GM23248 (cell line): ENCODE measurements at regions not wholly inside any gene's neighbourhood (a gene's known extent, or its start where the extent isn't known, plus 50 kb on each side); places are given as distances from the start of the nearest gene placed in this dataset.

Source experiments
- DNase-seq: peaks from one replicate; pipeline ENCODE4 v3.0.0-alpha.2; 2015
- H2AFZ ChIP-seq: fragments of 200-600 bp; sonication (generic); 2 replicates; pipeline ENCODE4 v1.6.1; 2016; ENCODE audit warnings: antibody characterized with exemption
- H3F3A ChIP-seq: fragments of 200-600 bp; sonication (generic); 2 replicates; pipeline ENCODE4 v1.6.1; 2016; ENCODE audit warnings: mild to moderate bottlenecking, antibody characterized with exemption, mixed run types; ENCODE audit not compliant: insufficient read depth
- H3K27ac ChIP-seq: fragments of 200-600 bp; sonication (generic); 2 replicates; pipeline ENCODE4 v1.5.1; 2016; ENCODE audit warnings: mild to moderate bottlenecking
- H3K27me3 ChIP-seq: fragments of 200-600 bp; sonication (generic); replicated peaks from 2 replicates; pipeline ENCODE4 v1.6.1; 2016; ENCODE audit warnings: mild to moderate bottlenecking; ENCODE audit not compliant: insufficient read depth
- H3K36me3 ChIP-seq: fragments of 200-600 bp; sonication (generic); 2 replicates; pipeline ENCODE4 v1.6.1; 2016; ENCODE audit warnings: low read depth, mild to moderate bottlenecking
- H3K4me1 ChIP-seq: fragments of 200-600 bp; sonication (generic); 2 replicates; pipeline ENCODE4 v1.6.1; 2016; ENCODE audit warnings: mild to moderate bottlenecking; ENCODE audit not compliant: insufficient read depth
- H3K4me2 ChIP-seq: fragments of 200-600 bp; sonication (generic); one replicate; pipeline ENCODE4 v1.6.1; 2016; ENCODE audit warnings: mild to moderate bottlenecking; ENCODE audit not compliant: unreplicated experiment
- H3K4me3 ChIP-seq: fragments of 200-600 bp; sonication (generic); 2 replicates; pipeline ENCODE4 v1.5.1; 2016; ENCODE audit warnings: mild to moderate bottlenecking
- H3K79me2 ChIP-seq: fragments of 200-600 bp; sonication (generic); 2 replicates; pipeline ENCODE4 v1.6.1; 2016; ENCODE audit warnings: mild to moderate bottlenecking; ENCODE audit not compliant: insufficient read depth
- H3K9ac ChIP-seq: fragments of 200-600 bp; sonication (generic); 2 replicates; pipeline ENCODE4 v1.6.1; 2016; ENCODE audit warnings: mild to moderate bottlenecking
- H3K9me2 ChIP-seq: fragments of 200-600 bp; sonication (generic); 2 replicates; pipeline ENCODE4 v1.6.1; 2016; ENCODE audit warnings: mixed run types, mild to moderate bottlenecking, moderate library complexity; ENCODE audit not compliant: insufficient read depth
- H3K9me3 ChIP-seq: fragments of 200-600 bp; sonication (generic); one replicate; pipeline ENCODE4 v1.6.1; 2017; ENCODE audit warnings: low read depth
- H4K20me1 ChIP-seq: fragments of 200-600 bp; sonication (generic); 2 replicates; pipeline ENCODE4 v1.6.0; 2016; ENCODE audit not compliant: insufficient read depth
- EZH2 ChIP-seq: fragments of 200-600 bp; sonication (generic); IDR thresholded peaks from 2 replicates; pipeline ENCODE4 v1.6.1; 2018; ENCODE audit warnings: antibody characterized with exemption, mild to moderate bottlenecking; ENCODE audit not compliant: insufficient read depth, poor library complexity, severe bottlenecking
- EZH2phosphoT487 ChIP-seq: fragments of 200-600 bp; sonication (generic); IDR thresholded peaks from 2 replicates; pipeline ENCODE4 v1.6.1; 2018; ENCODE audit warnings: antibody characterized with exemption, moderate library complexity, mild to moderate bottlenecking, low read depth; ENCODE audit not compliant: insufficient read depth
- WGBS, 2 experiments: methylation state at CpG; one replicate each; pipeline ENCODE4 v1.1.6; 2015 to 2017; ENCODE audit warnings: low lambda C conversion rate in 2 of 2, low coverage in 1 of 2; ENCODE audit errors: missing lambda C conversion rate in 2 of 2; 5-methylcytosine and 5-hydroxymethylcytosine counted together
- in situ Hi-C: fragments of 300-500 bp; cut with MboI; formaldehyde crosslinking; loops from 2 replicates; pipeline ENCODE4 v1.15.0; 2020

DNA sequence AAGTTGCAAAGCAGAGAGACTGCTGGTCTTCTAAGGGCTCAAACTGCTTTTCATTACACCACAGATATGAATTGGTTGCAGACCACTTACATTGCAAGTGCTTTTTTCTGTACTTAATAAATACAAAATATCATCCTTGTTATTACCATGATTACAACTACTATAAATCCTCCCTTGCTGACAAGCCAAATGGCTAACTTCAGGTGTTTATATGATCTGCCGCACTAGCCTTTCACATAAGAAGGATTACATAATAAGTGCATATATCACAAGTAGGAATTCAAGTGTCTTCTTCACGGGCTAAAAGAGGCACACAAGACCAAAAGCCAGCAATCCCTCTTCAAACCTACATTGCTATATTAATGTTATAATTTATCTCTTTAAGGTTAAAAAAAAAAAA is 373.0 kb downstream of the ZEB2 start:
- Histone ChIP-seq H2AFZ (no peak overlapping the region), H3K36me3 (no peaks in the 10 kb centered on the region), H4K20me1 (no peaks in the 10 kb centered on the region), H3K4me3 (no peak overlapping the region), H3K9ac (no peak overlapping the region), H3K4me2 (no peak overlapping the region), H3K79me2 (no peaks in the 10 kb centered on the region), H3K9me2 (no peaks in the 10 kb centered on the region), H3F3A (no peaks in the 10 kb centered on the region), H3K9me3 (no peaks in the 10 kb centered on the region), H3K27me3 (no peaks in the 10 kb centered on the region), H3K4me1 (no peaks in the 10 kb centered on the region), H3K27ac (no peak overlapping the region)
- no peak for DNase-seq
- in situ Hi-C loops: no loop called here
- 94 to 95% methylated on average over 2 of the region's 2 CpGs for WGBS, 2 experiments
- TF ChIP-seq EZH2: no peak
- no peak for TF ChIP-seq EZH2phosphoT487

GRCh38 chr2:144146076-144146475 is 373.8 kb downstream of the ZEB2 start:
- H3K9me2 ChIP-seq: no peaks in the 10 kb centered on the region
- H3K79me2 ChIP-seq: no peaks in the 10 kb centered on the region
- H3K4me3 ChIP-seq: no peak overlapping the region
- H2AFZ ChIP-seq: no peak overlapping the region
- H3K27me3 ChIP-seq: no peaks in the 10 kb centered on the region
- TF ChIP-seq EZH2: no peak
- no peak for TF ChIP-seq EZH2phosphoT487
- H3K4me2 ChIP-seq: no peak overlapping the region
- WGBS, 2 experiments: 83 to 93% methylated on average over 1 of the region's 1 CpG
- in situ Hi-C loops: no loop called here
- H3K36me3 ChIP-seq: no peaks in the 10 kb centered on the region
- no peaks in the 10 kb centered on the region for H3K4me1 ChIP-seq
- H3K27ac ChIP-seq: no peak overlapping the region
- no peak overlapping the region for H3K9ac ChIP-seq
- DNase-seq: no peak
- H3K9me3 ChIP-seq: no peaks in the 10 kb centered on the region
- no peaks in the 10 kb centered on the region for H4K20me1 ChIP-seq
- no peaks in the 10 kb centered on the region for H3F3A ChIP-seq

GRCh38 chr2:144143294-144144151 is 376.4 kb downstream of the ZEB2 start:
- H3K9me3 ChIP-seq: no peaks in the 10 kb centered on the region
- no peak overlapping the region for H3K4me3 ChIP-seq
- H3K9me2 ChIP-seq: no peaks in the 10 kb centered on the region
- H3K27me3 ChIP-seq: no peaks in the 10 kb centered on the region
- H3K9ac ChIP-seq: no peak overlapping the region
- H3K4me2 ChIP-seq: no peak overlapping the region
- H3K27ac ChIP-seq: no peak overlapping the region
- H2AFZ ChIP-seq: no peak overlapping the region
- no peaks in the 10 kb centered on the region for H3K4me1 ChIP-seq
- TF ChIP-seq EZH2phosphoT487 (no peak), EZH2 (no peak)
- no peaks in the 10 kb centered on the region for H3K36me3 ChIP-seq
- in situ Hi-C loops: no loop called here
- H3K79me2 ChIP-seq: no peaks in the 10 kb centered on the region
- no peaks in the 10 kb centered on the region for H3F3A ChIP-seq
- no peaks in the 10 kb centered on the region for H4K20me1 ChIP-seq
- DNase-seq: no peak
- 73 to 77% methylated on average over 4 of the region's 4 CpGs for WGBS, 2 experiments

DNA sequence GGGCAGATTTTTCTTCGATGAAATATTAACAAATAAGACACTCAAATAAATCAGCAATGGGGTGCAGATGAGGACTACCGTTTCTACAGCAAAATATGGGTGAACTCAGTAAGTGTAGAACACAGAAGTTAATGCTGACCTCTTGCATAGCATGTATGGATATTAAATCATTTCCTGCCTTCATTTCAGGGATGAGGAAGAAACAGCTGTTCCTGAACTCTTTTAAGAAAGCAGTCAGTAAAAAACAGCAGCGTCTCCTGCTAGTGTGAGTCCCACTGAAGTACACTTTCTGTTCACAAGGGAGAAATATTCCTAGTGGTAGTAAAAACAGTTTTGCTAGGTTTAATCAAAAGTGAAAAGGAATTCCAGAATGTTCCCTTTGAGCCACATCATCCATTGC is 379.0 kb downstream of the ZEB2 start:
- H2AFZ ChIP-seq: no peak overlapping the region
- H3K9me2 ChIP-seq: no peaks in the 10 kb centered on the region
- H3K4me2 ChIP-seq: no peak overlapping the region
- DNase-seq: no peak
- 0 out of 2 replicates have a peak, but pooled peaks cover 10% of the 10 kb centered on the region for H3K4me1 ChIP-seq
- H3K36me3 ChIP-seq: no peaks in the 10 kb centered on the region
- no peak overlapping the region for H3K4me3 ChIP-seq
- WGBS, 2 experiments: 83 to 87% methylated on average over 3 of the region's 3 CpGs
- in situ Hi-C loops: no loop called here
- H3K9me3 ChIP-seq: no peaks in the 10 kb centered on the region
- no peaks in the 10 kb centered on the region for H4K20me1 ChIP-seq
- H3K9ac ChIP-seq: no peak overlapping the region
- TF ChIP-seq EZH2phosphoT487 (no peak), EZH2 (no peak)
- H3K27me3 ChIP-seq: no peaks in the 10 kb centered on the region
- no peaks in the 10 kb centered on the region for H3F3A ChIP-seq
- no peak overlapping the region for H3K27ac ChIP-seq
- no peaks in the 10 kb centered on the region for H3K79me2 ChIP-seq
